GM12874 (cell line): ENCODE measurements at regions not wholly inside any gene's neighbourhood (a gene's known extent, or its start where the extent isn't known, plus 50 kb on each side); places are given as distances from the start of the nearest gene placed in this dataset.

Experiments
- CTCF ChIP-seq: IDR thresholded peaks from 2 replicates; pipeline ENCODE4 v1.5.1; 2011; ENCODE audit warnings: low read depth, mild to moderate bottlenecking, control low read depth, low read length, moderate library complexity; ENCODE audit not compliant: insufficient read depth

GRCh38 chr10:94101894-94102293 lies 108.2 kb downstream of the PLCE1 start:
- TF ChIP-seq CTCF = no peak

GRCh38 chr10:94102436-94102835 lies 108.7 kb downstream of the PLCE1 start:
- TF ChIP-seq CTCF = no peak

GRCh38 chr10:94103192-94103591 lies 109.5 kb downstream of the PLCE1 start:
- TF ChIP-seq CTCF = no peak

- TF ChIP-seq CTCF = no peak
These were observed 110.1 kb downstream of the PLCE1 start for GRCh38 chr10:94103801-94104221.

GRCh38 chr10:94104316-94105000 lies 110.7 kb downstream of the PLCE1 start:
- no peak for TF ChIP-seq CTCF

GRCh38 chr10:94105226-94105625 lies 111.5 kb downstream of the PLCE1 start:
- no peak for TF ChIP-seq CTCF

- TF ChIP-seq CTCF = no peak
These were observed 113.5 kb downstream of the PLCE1 start for GRCh38 chr10:94107191-94107590.
